PFSK-1 (cell line): ENCODE measurements at regions not wholly inside any gene's neighbourhood (a gene's known extent, or its start where the extent isn't known, plus 50 kb on each side); places are given as distances from the start of the nearest gene placed in this dataset.

Source experiments
- FOXP2 ChIP-seq: optimal IDR thresholded peaks from 2 replicates; pipeline ENCODE3; 2011; ENCODE audit warnings: borderline replicate concordance, control low read depth, inconsistent platforms; ENCODE audit not compliant: insufficient read depth; ENCODE audit errors: extremely low read length, extremely low read depth
- POLR2AphosphoS5 ChIP-seq: IDR thresholded peaks from 2 replicates; pipeline ENCODE4 v1.6.1; 2012; ENCODE audit warnings: low read depth, mild to moderate bottlenecking, control low read depth, low read length, moderate library complexity
- REST ChIP-seq, 2 experiments: IDR thresholded peaks; 2 replicates each; pipeline versions ENCODE4 v1.6.1 to v1.8.0; 2011 to 2012; ENCODE audit warnings: low read depth in 2 of 2, low read length in 2 of 2, control low read depth in 1 of 2, inconsistent platforms in 1 of 2, mild to moderate bottlenecking in 1 of 2, moderate library complexity in 1 of 2; ENCODE audit not compliant: insufficient read depth in 1 of 2
- SIN3A ChIP-seq: IDR thresholded peaks from 2 replicates; pipeline ENCODE4 v1.6.1; 2012; ENCODE audit warnings: mild to moderate bottlenecking, low read length, moderate library complexity, borderline replicate concordance; ENCODE audit not compliant: insufficient read depth
- TAF1 ChIP-seq: IDR thresholded peaks from 2 replicates; pipeline ENCODE4 v1.6.1; 2012; ENCODE audit warnings: low read length, control low read depth, borderline replicate concordance; ENCODE audit not compliant: insufficient read depth

GRCh38 chr9:79000230-79001002 lies 571.3 kb upstream of the TLE4 start:
- TF ChIP-seq POLR2AphosphoS5 (no peak), FOXP2 (no peak), TAF1 (no peak), REST (IDR thresholded peaks at IDR 0.05; ENCODE audit: insufficient read depth in 1 of 2, low read depth in 2 of 2, low read length in 2 of 2) (no peak), SIN3A (no peak)

GRCh38 chr9:79001012-79001411 lies 570.8 kb upstream of the TLE4 start:
- TF ChIP-seq SIN3A (no peak), REST (IDR thresholded peaks at IDR 0.05; ENCODE audit: insufficient read depth in 1 of 2, low read depth in 2 of 2, low read length in 2 of 2) (no peak), TAF1 (no peak), FOXP2 (no peak), POLR2AphosphoS5 (no peak)

GRCh38 chr9:79003514-79003913 lies 568.3 kb upstream of the TLE4 start:
- no peak for TF ChIP-seq SIN3A
- TF ChIP-seq REST (IDR thresholded peaks at IDR 0.05; ENCODE audit: insufficient read depth in 1 of 2, low read depth in 2 of 2, low read length in 2 of 2), result no peak
- TF ChIP-seq FOXP2, result no peak
- no peak for TF ChIP-seq TAF1
- TF ChIP-seq POLR2AphosphoS5, result no peak

GRCh38 chr9:79004032-79004431 lies 567.7 kb upstream of the TLE4 start:
- TF ChIP-seq TAF1 (no peak), SIN3A (no peak), POLR2AphosphoS5 (no peak)

GRCh38 chr9:79006546-79006945 lies 565.2 kb upstream of the TLE4 start:
- no peak for TF ChIP-seq FOXP2
- no peak for TF ChIP-seq SIN3A
- no peak for TF ChIP-seq POLR2AphosphoS5
- TF ChIP-seq TAF1, result no peak
- TF ChIP-seq REST (IDR thresholded peaks at IDR 0.05; ENCODE audit: insufficient read depth in 1 of 2, low read depth in 2 of 2, low read length in 2 of 2), result no peak
